Lower leg skin (tissue), 4 donors: ENCODE measurements at regions not wholly inside any gene's neighbourhood (a gene's known extent, or its start where the extent isn't known, plus 50 kb on each side); places are given as distances from the start of the nearest gene placed in this dataset.

Experiments
- DNase-seq, 2 donors: peaks; one replicate each; pipeline ENCODE4 v3.0.0-alpha.2; 2019; ENCODE audit warnings: low spot score in 2 of 2
- H3K4me3 ChIP-seq: fragments of 200-600 bp; sonication (generic); 2 replicates; pipeline ENCODE4 v1.5.1; 2017; ENCODE audit warnings: mild to moderate bottlenecking, low read depth; ENCODE audit not compliant: poor library complexity, severe bottlenecking
- POLR2A ChIP-seq, 2 donors: fragments of 450-650 bp; IDR thresholded peaks; one replicate each; pipeline ENCODE4 v1.6.1; 2016 to 2017; ENCODE audit warnings: antibody characterized with exemption in 2 of 2, mild to moderate bottlenecking in 1 of 2, moderate library complexity in 1 of 2
- WGBS, 2 donors: methylation state at CpG; one replicate each; pipeline ENCODE4 v1.1.5; 2018; 5-methylcytosine and 5-hydroxymethylcytosine counted together
- intact Hi-C: fragments of 100-400 bp; cut with DNase I; formaldehyde crosslinking; loops from one replicate; pipeline ENCODE4 v1.15.0; 2023; ENCODE audit warnings: low total_unique reads
- TF ChIP-seq, protein P1 (sequence below), 3 donors: fragments of 450-650 bp; IDR thresholded peaks; one replicate each; pipeline ENCODE4 v1.5.1; 2016; ENCODE audit warnings: antibody characterized with exemption in 3 of 3, mild to moderate bottlenecking in 3 of 3, moderate library complexity in 2 of 3

DNA sequence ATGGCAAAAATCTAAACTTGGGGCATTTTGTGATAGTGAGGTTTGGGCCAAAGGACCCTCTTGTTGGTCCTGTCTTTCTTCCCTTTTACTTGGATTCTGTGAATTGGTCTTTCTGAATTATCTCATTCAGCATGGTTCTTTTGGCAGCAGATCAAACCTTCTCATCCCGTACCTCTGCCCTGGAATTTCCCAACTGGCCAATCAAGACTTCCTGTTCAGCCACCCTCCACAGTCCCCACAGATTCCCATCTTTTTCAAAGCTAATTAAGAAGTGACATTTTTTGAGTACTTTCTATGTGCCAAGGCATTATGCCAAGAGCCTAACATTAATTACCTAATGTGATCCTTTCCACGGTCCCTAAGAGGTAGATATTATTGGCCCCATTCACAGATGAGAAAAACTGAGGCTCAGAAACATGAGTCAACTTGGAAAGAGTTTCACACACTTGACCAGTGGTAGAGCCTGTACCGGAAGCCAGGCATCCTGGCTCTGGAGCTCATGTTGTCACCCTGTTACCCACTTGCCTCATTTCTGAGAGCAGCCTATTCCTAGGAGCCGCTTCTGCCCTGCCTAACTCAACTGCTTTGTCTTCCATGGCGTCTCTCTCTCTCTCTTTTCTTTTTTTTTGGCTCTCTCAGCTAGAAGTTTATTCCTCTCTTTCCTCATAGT, 135.9 kb downstream of the C12orf75 start:
- no peak for TF ChIP-seq POLR2A (IDR thresholded peaks at IDR 0.05)
- TF ChIP-seq, protein P1, sequence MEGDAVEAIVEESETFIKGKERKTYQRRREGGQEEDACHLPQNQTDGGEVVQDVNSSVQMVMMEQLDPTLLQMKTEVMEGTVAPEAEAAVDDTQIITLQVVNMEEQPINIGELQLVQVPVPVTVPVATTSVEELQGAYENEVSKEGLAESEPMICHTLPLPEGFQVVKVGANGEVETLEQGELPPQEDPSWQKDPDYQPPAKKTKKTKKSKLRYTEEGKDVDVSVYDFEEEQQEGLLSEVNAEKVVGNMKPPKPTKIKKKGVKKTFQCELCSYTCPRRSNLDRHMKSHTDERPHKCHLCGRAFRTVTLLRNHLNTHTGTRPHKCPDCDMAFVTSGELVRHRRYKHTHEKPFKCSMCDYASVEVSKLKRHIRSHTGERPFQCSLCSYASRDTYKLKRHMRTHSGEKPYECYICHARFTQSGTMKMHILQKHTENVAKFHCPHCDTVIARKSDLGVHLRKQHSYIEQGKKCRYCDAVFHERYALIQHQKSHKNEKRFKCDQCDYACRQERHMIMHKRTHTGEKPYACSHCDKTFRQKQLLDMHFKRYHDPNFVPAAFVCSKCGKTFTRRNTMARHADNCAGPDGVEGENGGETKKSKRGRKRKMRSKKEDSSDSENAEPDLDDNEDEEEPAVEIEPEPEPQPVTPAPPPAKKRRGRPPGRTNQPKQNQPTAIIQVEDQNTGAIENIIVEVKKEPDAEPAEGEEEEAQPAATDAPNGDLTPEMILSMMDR (IDR thresholded peaks at IDR 0.05) = no peak
- intact Hi-C loops = no loop called here
- no peak for DNase-seq
- 74% methylated on average over 5 of the region's 5 CpGs for WGBS, 2 donors
- H3K4me3 ChIP-seq = no peak overlapping the region

DNA sequence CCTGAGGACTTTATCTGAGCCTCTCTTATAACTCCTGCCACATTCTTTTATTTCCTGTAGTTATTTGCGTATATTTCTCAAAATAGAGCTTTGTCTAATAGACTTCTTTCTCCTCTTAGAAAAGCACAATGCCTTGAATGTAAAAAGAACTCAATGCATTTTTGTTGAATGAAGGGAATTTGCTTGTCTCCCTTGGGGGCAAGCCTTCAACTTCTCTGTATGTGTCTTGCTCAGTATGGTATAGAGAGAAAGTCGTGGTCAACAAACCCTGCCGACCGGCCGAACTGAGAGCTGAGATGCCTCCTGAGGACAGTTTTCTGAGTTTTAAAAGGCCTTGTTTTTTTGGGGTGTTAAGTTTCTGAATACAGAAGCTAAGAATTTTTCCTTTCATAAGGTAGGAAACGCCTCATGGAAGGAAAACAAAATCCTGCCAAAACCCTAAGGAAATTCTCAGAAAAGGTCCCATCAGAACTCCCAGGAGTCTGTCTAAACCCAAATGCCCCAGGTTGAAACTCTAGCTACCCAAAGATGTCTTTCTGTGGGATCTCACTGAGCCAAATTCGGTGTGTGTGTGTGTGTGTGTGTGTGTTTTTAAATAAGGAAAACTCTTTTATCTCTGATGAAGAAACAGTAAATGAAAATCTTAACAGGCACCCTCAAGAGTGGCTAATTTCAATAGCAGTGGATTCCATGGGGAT, 136.6 kb downstream of the C12orf75 start:
- TF ChIP-seq POLR2A (IDR thresholded peaks at IDR 0.05) = no peak
- TF ChIP-seq, protein P1 (IDR thresholded peaks at IDR 0.05) = no peak
- WGBS, 2 donors = 71 to 87% methylated on average over 7 of the region's 7 CpGs
- no peak overlapping the region for H3K4me3 ChIP-seq
- intact Hi-C loops = no loop called here
- DNase-seq = no peak

DNA sequence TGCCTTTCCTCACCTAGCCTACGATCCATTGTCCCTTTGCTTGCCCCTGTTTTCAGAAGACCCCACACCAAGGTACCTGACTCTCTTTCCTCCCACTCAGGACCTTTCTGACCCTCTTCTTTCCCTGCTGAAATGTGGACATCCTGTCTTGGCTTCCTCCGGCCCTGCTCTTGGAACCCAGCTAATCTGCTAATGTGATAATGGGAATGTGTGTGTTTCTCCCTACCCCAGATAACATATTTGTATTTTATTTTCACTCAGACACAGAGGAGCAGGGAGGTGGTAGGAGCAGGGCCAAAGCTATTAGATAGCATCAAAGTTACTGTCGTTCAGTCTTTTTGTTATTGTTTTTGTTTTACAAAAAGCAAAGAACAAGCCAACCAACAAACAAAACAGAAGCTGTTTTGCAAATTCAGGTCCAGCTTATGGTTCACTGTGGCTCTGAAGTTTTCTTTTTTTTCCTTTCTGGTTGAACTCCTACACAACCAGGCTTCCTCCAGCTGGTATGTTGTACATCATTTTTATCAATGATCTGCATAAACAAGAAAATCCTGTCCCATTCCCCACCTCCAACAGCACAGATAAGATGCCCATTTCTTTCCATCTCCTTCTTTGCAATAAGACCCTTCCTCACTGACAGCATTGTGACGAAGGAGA, 137.3 kb downstream of the C12orf75 start:
- intact Hi-C loops = no loop called here
- TF ChIP-seq POLR2A (IDR thresholded peaks at IDR 0.05) = no peak
- TF ChIP-seq, protein P1 (IDR thresholded peaks at IDR 0.05) = no peak
- H3K4me3 ChIP-seq = no peak overlapping the region
- no peak for DNase-seq
- 78 to 79% methylated on average over 4 of the region's 4 CpGs for WGBS, 2 donors

DNA sequence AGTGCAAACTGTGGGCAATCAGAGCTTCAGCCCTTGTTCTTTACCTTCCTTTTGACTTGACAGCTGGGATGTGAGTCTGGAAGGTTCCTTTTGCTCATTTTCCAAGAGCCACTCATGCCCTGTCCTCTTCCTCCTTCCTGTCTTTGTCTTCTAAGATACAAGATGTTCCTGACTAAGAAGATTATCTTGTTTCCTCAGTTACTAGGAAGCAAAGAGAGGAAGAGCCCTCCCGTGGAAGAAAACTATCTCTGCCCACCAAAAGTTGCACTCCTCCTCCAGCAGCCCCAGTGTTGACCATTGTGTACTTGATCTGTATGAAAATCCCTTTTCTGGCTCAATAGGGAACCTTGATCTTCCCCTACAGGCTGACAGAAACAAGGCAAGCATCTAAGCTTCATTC, 138.0 kb downstream of the C12orf75 start:
- H3K4me3 ChIP-seq = no peak overlapping the region
- WGBS, 2 donors = 71 to 83% methylated on average over 1 of the region's 1 CpG
- TF ChIP-seq, protein P1 (IDR thresholded peaks at IDR 0.05) = no peak
- no peak for TF ChIP-seq POLR2A (IDR thresholded peaks at IDR 0.05)
- DNase-seq = no peak
- intact Hi-C loops = no loop called here

DNA sequence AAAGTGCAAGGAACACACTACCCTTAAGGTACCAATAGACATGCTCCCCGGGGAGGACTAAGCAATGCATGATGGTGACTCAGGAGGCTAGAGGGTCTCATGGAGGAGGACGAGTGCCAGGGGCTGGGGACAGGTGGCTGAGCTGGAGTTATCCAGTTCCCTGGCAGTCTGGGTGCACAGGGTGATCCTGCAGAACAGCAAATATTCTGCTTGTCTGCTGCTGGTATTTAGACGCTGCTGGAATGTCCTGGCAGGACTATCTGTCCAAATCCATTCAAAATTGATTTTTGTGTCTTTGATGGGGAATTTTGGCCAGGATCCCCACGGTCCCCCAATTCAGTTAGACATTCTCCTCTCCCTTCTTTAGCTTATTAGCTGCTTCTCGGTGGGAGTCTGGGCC, 138.7 kb downstream of the C12orf75 start:
- TF ChIP-seq, protein P1 (IDR thresholded peaks at IDR 0.05) = no peak
- TF ChIP-seq POLR2A (IDR thresholded peaks at IDR 0.05) = no peak
- no peak for DNase-seq
- H3K4me3 ChIP-seq = no peak overlapping the region
- WGBS, 2 donors = 69 to 78% methylated on average over 5 of the region's 5 CpGs
- intact Hi-C loops = no loop called here
